Tibial nerve (tissue), 4 donors: ENCODE measurements at regions not wholly inside any gene's neighbourhood (a gene's known extent, or its start where the extent isn't known, plus 50 kb on each side); places are given as distances from the start of the nearest gene placed in this dataset.

Experiments
- EP300 ChIP-seq, 2 donors: sonication (generic); formaldehyde crosslinking; IDR thresholded peaks; one replicate each; pipeline ENCODE4 v1.6.1; 2017; ENCODE audit warnings: antibody characterized with exemption in 2 of 2, mild to moderate bottlenecking in 1 of 2
- POLR2A ChIP-seq, 2 donors: fragments of 450-650 bp; IDR thresholded peaks; one replicate each; pipeline ENCODE4 v1.6.1; 2017; ENCODE audit warnings: antibody characterized with exemption in 2 of 2, mild to moderate bottlenecking in 2 of 2, moderate library complexity in 2 of 2
- TF ChIP-seq, protein P1 (sequence below), 5 experiments: fragments of 200-600 bp in 3 of 5; fragments of 450-650 bp in 2 of 5; sonication (generic) in 3 of 5; IDR thresholded peaks; one replicate each; pipeline ENCODE4 v1.5.1; 2016 to 2019; ENCODE audit warnings: antibody characterized with exemption in 5 of 5, mild to moderate bottlenecking in 3 of 5, moderate library complexity in 2 of 5

DNA sequence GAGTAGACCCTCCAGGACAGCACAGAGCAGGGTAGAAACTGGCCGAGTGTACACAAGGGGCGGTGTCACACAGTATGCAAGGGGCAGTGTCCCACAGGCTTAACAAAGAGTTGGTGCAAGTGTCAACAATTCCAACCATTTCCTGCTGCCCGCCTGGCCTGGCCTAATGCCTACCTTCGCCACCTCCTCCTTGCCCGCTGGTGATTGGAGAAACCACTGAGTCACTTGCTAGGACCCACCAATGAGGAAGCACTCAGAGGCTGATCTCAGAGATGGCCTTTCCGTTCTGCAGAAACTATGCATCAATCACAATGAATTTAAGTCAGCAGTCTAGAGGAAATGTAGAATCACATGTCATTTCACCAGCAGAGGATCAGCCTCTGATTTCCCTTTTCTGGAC lies 263.3 kb upstream of the PKDCC start:
- TF ChIP-seq POLR2A (IDR thresholded peaks at IDR 0.05) (no peak), EP300 (IDR thresholded peaks at IDR 0.05) (no peak)
- TF ChIP-seq, protein P1, sequence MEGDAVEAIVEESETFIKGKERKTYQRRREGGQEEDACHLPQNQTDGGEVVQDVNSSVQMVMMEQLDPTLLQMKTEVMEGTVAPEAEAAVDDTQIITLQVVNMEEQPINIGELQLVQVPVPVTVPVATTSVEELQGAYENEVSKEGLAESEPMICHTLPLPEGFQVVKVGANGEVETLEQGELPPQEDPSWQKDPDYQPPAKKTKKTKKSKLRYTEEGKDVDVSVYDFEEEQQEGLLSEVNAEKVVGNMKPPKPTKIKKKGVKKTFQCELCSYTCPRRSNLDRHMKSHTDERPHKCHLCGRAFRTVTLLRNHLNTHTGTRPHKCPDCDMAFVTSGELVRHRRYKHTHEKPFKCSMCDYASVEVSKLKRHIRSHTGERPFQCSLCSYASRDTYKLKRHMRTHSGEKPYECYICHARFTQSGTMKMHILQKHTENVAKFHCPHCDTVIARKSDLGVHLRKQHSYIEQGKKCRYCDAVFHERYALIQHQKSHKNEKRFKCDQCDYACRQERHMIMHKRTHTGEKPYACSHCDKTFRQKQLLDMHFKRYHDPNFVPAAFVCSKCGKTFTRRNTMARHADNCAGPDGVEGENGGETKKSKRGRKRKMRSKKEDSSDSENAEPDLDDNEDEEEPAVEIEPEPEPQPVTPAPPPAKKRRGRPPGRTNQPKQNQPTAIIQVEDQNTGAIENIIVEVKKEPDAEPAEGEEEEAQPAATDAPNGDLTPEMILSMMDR (IDR thresholded peaks at IDR 0.05), result no peak
